ENCODE measurements at regions not wholly inside any gene's neighbourhood (a gene's known extent, or its start where the extent isn't known, plus 50 kb on each side); places are given as distances from the start of the nearest gene placed in this dataset.

- no peaks in the 10 kb centered on the region for H3K36me3 ChIP-seq
- no peaks in the 10 kb centered on the region for H3K27me3 ChIP-seq
- H3K4me1 ChIP-seq, result no peaks in the 10 kb centered on the region
- no peak for DNase-seq
- H3K9me3 ChIP-seq, result no peaks in the 10 kb centered on the region
- H3K4me3 ChIP-seq, result no peak overlapping the region
- H3K27ac ChIP-seq, result no peak overlapping the region
- TF ChIP-seq CTCF (IDR thresholded peaks at IDR 0.05), result no peak
- no peak for TF ChIP-seq POLR2A (IDR thresholded peaks at IDR 0.05)
Observed at GRCh38 chr16:65789161-65789945, 577.1 kb upstream of the CDH5 start.

GRCh38 chr16:65788434-65789140, 577.9 kb upstream of the CDH5 start:
- TF ChIP-seq POLR2A (IDR thresholded peaks at IDR 0.05) (no peak), CTCF (IDR thresholded peaks at IDR 0.05) (no peak)
- DNase-seq, result no peak
- Histone ChIP-seq H3K4me3 (no peak overlapping the region), H3K36me3 (no peaks in the 10 kb centered on the region), H3K27me3 (no peaks in the 10 kb centered on the region), H3K27ac (no peak overlapping the region), H3K9me3 (no peaks in the 10 kb centered on the region), H3K4me1 (no peaks in the 10 kb centered on the region)

GRCh38 chr16:65787921-65788320, 578.6 kb upstream of the CDH5 start:
- no peaks in the 10 kb centered on the region for H3K36me3 ChIP-seq
- H3K9me3 ChIP-seq, result no peaks in the 10 kb centered on the region
- DNase-seq, result no peak
- H3K27ac ChIP-seq, result no peak overlapping the region
- no peaks in the 10 kb centered on the region for H3K27me3 ChIP-seq
- no peaks in the 10 kb centered on the region for H3K4me1 ChIP-seq
- TF ChIP-seq POLR2A (IDR thresholded peaks at IDR 0.05), result no peak
- TF ChIP-seq CTCF (IDR thresholded peaks at IDR 0.05), result no peak
- H3K4me3 ChIP-seq, result no peak overlapping the region

GRCh38 chr16:65786916-65787315, 579.6 kb upstream of the CDH5 start:
- Histone ChIP-seq H3K9me3 (no peaks in the 10 kb centered on the region), H3K27ac (no peak overlapping the region), H3K36me3 (no peaks in the 10 kb centered on the region), H3K4me1 (no peaks in the 10 kb centered on the region), H3K27me3 (no peaks in the 10 kb centered on the region), H3K4me3 (no peak overlapping the region)
- TF ChIP-seq POLR2A (IDR thresholded peaks at IDR 0.05), result no peak
- TF ChIP-seq CTCF (IDR thresholded peaks at IDR 0.05), result no peak
- DNase-seq, result no peak

- TF ChIP-seq CTCF (IDR thresholded peaks at IDR 0.05) (no peak), POLR2A (IDR thresholded peaks at IDR 0.05) (no peak)
- H3K9me3 ChIP-seq, result no peaks in the 10 kb centered on the region
- no peak for DNase-seq
Observed at GRCh38 chr16:65783709-65784474, 582.6 kb upstream of the CDH5 start.

More at GRCh38 chr16:65783709-65784474, 582.6 kb upstream of the CDH5 start:
- no peaks in the 10 kb centered on the region for H3K36me3 ChIP-seq
- H3K4me3 ChIP-seq, result no peak overlapping the region
- no peaks in the 10 kb centered on the region for H3K27me3 ChIP-seq
- no peaks in the 10 kb centered on the region for H3K4me1 ChIP-seq
- no peak overlapping the region for H3K27ac ChIP-seq

Measured in Peyer's patch (tissue), 4 donors.